HG03025 (cell line): ENCODE measurements at regions not wholly inside any gene's neighbourhood (a gene's known extent, or its start where the extent isn't known, plus 50 kb on each side); places are given as distances from the start of the nearest gene placed in this dataset.
A peak's percentile ranks its signal among the peaks of the same experiment; 100 is the strongest.
"Not testable (repeated sequence)": the region's sequence is repeated elsewhere in the genome, so short reads cannot be mapped to it uniquely, and the experiment has no call there.

Experiments used
- ATAC-seq: cut with Tn5 transposase; IDR thresholded peaks from one replicate; pipeline ENCODE4 v1.9.1; 2021; ENCODE audit warnings: mild to moderate bottlenecking, moderate library complexity; ENCODE audit not compliant: unreplicated experiment, low FRiP score

DNA sequence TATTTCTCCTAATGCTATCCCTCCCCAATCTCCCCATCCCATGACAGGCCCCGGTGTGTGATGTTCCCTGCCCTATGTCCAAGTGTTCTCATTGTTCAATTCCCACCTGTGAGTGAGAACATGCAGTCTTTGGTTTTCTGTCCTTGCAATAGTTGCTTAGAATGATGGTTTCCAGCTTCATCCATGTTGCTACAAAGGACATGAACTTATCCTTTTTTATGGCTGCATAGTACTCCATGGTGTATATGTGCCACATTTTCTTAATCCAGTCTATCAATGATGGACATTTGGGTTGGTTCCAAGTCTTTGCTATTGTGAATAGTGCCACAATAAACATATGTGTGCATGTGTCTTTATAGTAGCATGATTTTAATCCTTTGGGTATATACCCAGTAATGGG is 51.3 kb upstream of the RIOK2 start:
- not testable (repeated sequence) for ATAC-seq

- no peak for ATAC-seq
These were observed 59.3 kb upstream of the RIOK2 start for GRCh38 chr5:97242341-97242740.

GRCh38 chr5:97243353-97243752 is 60.3 kb upstream of the RIOK2 start:
- ATAC-seq: no peak

- ATAC-seq: no peak
These were observed 62.3 kb upstream of the RIOK2 start for GRCh38 chr5:97245386-97245785.

- ATAC-seq: no peak
These were observed 67.1 kb upstream of the RIOK2 start for GRCh38 chr5:97250113-97250512.

GRCh38 chr5:97266076-97266475 is 83.0 kb upstream of the RIOK2 start:
- no peak for ATAC-seq

DNA sequence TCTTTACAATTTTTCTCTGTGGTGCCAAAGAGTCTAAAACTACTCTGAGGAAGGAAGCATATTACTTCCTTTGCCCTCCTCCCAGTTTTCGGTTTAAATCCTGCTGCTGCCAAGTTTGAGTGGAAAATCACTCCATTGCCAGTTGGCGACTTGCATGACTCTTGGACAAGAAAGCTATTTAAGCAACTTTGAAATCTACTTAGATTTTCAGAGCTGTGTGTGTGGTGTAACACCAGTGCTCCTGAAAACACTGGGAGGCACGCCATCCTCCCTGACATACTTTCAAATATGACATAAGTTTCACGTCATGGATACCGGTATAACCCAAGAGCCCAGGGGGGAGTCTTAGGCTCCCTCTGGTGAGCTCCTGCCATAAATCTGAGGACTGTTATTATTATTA is 83.5 kb upstream of the RIOK2 start:
- ATAC-seq: no peak

GRCh38 chr5:97267767-97268166 is 84.7 kb upstream of the RIOK2 start:
- no peak for ATAC-seq

GRCh38 chr5:97276474-97277120 is 93.5 kb upstream of the RIOK2 start:
- no peak for ATAC-seq

- no peak for ATAC-seq
These were observed 98.2 kb upstream of the RIOK2 start for GRCh38 chr5:97281257-97281656.

- ATAC-seq: peak; percentile 96
These were observed 114.1 kb upstream of the RIOK2 start for GRCh38 chr5:97297063-97297703.

- ATAC-seq: peak; percentile 10
These were observed 114.7 kb upstream of the RIOK2 start for GRCh38 chr5:97297704-97298091.

DNA sequence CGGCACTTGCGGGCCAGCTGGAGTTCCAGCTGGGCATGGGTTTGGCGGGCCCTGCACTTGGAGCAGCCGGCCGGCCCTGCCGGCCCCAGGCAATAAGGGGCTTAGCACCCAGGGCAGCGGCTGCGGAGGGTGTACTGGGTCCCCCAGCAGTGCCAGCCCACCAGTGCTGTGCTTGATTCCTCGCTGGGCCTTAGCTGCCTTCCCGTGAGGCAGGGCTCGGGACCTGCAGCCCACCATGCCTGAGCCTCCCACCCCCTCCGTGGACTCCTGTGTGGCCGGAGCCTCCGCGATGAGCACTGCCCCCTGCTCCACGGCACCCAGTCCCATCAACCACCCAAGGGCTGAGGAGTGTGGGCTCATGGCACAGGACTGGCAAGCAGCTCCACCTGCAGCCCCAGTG is 118.1 kb upstream of the RIOK2 start:
- ATAC-seq: not testable (repeated sequence)

DNA sequence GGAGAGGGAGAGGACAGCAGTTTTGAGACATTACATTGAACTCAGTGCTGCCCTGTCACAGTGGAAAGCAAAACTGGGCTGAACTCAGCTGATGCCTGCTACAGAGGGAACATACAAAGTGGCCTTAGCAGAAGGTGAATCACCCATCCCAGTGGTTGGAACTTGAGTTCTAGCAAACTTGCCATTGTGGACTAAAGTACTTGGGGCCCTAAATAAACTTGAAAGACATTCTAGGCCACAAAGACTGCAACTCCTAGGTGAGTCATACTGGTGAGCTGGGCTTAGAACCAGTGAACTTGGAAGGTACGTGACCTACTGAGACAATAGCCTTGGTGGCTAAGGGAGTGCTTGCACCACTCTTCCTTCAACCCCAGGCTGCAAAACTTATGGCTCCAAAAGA is 155.7 kb upstream of the RIOK2 start:
- ATAC-seq: no peak

DNA sequence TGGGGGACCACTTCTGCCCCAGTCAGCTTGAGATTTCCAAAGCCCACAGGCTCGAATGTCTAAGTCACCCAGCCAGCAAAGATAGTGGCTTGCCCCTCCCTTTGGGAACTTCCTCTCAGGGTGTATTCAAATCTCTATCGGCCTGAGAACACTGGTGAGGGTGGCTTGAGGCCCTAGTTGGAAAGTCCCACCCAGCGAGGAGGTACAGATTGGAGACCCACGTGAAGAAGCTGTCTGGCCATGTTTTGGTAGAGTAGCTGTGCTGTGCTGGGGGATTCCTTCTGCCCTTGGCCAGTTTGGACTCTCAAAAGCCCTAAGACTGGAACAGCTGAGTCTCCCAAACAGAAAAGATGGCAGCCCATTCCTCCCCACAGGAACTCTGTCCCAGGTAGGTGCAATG is 172.7 kb upstream of the RIOK2 start:
- peak; percentile 86 for ATAC-seq

GRCh38 chr5:97363577-97363976 is 180.5 kb upstream of the RIOK2 start:
- ATAC-seq: no peak

GRCh38 chr5:97364731-97365130 is 181.7 kb upstream of the RIOK2 start:
- no peak for ATAC-seq

GRCh38 chr5:97365163-97365845 is 182.3 kb upstream of the RIOK2 start:
- no peak for ATAC-seq

DNA sequence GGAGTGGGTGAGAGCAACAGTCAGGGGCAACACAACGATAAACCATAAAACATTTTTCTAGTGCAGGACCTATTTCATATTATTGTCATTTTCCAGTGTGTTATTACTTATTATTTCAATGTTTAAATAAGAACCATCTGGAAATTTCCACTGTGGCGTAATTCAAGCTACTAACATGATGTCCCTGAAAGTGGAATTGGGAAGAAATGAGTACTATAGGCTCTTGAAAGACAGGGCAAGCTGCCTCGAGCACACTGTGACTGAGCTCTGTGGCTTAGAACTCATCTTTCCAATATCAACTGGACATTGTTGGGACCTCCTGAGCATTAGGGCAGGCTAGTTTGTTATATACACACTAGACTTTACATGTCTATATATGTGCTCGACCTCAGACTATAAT is 182.9 kb upstream of the RIOK2 start:
- no peak for ATAC-seq

DNA sequence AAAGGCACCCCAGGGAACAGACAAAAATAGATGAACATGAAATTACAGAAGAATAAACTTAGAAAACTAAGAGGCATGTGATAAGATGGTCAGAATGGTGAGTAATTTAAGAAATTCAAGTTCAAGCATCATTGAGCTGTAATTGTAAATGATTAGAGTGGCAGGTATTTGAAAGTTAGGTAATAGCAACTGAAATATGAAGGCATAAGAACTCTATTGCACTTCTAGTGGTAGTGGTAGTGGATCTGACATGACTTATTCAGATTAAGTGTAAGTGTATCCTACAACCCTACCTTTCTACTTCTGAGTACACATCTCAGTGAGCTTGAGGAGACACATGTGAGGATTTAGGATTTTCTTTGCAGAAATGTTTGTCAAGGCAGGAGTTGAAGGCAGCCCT is 192.9 kb upstream of the RIOK2 start:
- ATAC-seq: no peak

- no peak for ATAC-seq
These were observed 194.5 kb upstream of the RIOK2 start for GRCh38 chr5:97377582-97377981.

DNA sequence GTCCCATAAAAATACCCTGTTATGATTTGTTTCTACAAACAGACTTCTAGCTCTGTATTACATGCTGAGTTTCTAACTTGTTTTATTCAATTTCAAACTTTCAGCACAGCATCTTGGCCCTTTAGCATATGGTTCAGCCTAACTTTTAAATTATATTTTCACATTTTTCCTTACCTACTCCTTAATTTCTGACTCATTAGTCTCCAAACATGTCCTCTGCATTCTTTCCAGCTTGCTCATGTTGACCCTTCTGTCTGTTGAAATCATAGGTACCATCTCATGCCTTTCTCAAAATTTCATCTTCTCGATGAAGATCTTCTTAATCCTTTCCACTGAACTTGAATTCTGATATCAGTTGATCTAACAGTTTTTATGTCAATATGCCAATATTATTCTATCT is 200.9 kb upstream of the RIOK2 start:
- no peak for ATAC-seq
